Gastrocnemius medialis (tissue), 4 donors: ENCODE measurements at regions not wholly inside any gene's neighbourhood (a gene's known extent, or its start where the extent isn't known, plus 50 kb on each side); places are given as distances from the start of the nearest gene placed in this dataset.

Source experiments
- POLR2A ChIP-seq, 2 donors: fragments of 450-650 bp; IDR thresholded peaks; one replicate each; pipeline ENCODE4 v1.6.1; 2017; ENCODE audit warnings: antibody characterized with exemption in 2 of 2, mild to moderate bottlenecking in 2 of 2, moderate library complexity in 2 of 2
- TF ChIP-seq, protein P1 (sequence below), 5 experiments: fragments of 450-650 bp in 3 of 5; fragments of 200-600 bp in 2 of 5; sonication (generic) in 2 of 5; IDR thresholded peaks in 4 of 5; conservative IDR thresholded peaks in 1 of 5; 1 replicate in 4 of 5; 2 replicates in 1 of 5; pipeline ENCODE4 v1.5.1; 2016 to 2019; ENCODE audit warnings: antibody characterized with exemption in 5 of 5, mild to moderate bottlenecking in 3 of 5, moderate library complexity in 3 of 5

DNA sequence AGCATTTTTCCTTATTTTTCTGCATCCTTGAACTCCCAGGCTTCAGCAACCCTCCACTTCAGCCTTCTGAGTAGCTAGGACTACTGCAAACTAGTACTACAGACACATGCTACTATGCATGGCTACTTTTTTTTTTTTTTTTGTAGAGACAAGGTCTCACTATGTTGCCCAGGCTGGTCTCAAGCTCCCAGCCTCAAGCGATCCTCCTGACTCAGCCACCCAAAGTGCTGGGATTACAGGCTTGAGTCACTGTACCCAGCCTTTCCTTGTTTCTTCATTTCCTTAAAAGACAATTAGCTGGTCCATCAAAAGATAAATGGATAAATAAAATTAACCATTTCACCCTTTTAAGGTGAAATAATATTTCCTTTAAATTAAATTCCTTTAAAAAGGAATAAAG lies 205.8 kb downstream of the SPTSSA start:
- TF ChIP-seq, protein P1, sequence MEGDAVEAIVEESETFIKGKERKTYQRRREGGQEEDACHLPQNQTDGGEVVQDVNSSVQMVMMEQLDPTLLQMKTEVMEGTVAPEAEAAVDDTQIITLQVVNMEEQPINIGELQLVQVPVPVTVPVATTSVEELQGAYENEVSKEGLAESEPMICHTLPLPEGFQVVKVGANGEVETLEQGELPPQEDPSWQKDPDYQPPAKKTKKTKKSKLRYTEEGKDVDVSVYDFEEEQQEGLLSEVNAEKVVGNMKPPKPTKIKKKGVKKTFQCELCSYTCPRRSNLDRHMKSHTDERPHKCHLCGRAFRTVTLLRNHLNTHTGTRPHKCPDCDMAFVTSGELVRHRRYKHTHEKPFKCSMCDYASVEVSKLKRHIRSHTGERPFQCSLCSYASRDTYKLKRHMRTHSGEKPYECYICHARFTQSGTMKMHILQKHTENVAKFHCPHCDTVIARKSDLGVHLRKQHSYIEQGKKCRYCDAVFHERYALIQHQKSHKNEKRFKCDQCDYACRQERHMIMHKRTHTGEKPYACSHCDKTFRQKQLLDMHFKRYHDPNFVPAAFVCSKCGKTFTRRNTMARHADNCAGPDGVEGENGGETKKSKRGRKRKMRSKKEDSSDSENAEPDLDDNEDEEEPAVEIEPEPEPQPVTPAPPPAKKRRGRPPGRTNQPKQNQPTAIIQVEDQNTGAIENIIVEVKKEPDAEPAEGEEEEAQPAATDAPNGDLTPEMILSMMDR (IDR thresholded peaks at IDR 0.05 in 4 of 5, conservative IDR thresholded peaks at IDR 0.05 in 1 of 5), result no peak
- no peak for TF ChIP-seq POLR2A (IDR thresholded peaks at IDR 0.05)
